ENCODE measurements at regions not wholly inside any gene's neighbourhood (a gene's known extent, or its start where the extent isn't known, plus 50 kb on each side); places are given as distances from the start of the nearest gene placed in this dataset.
A peak's percentile ranks its signal among the peaks of the same experiment; 100 is the strongest.

- Histone ChIP-seq H3K9me3 (ENCODE audit: control insufficient read depth, insufficient read depth, low read length) (peaks cover 4% of the 10 kb centered on the region), H3K27me3 (ENCODE audit: control insufficient read depth, insufficient read depth, low read length) (no peaks in the 10 kb centered on the region), H3K4me3 (ENCODE audit: low read depth, low read length) (no peak overlapping the region), H3K27ac (ENCODE audit: low read depth, low read length) (no peak overlapping the region), H3K36me3 (ENCODE audit: control insufficient read depth, insufficient read depth, low read length) (no peaks in the 10 kb centered on the region), H3K4me1 (ENCODE audit: control insufficient read depth, insufficient read depth, low read length) (no peaks in the 10 kb centered on the region)
- DNase-seq (ENCODE audit: low read depth in 4 of 6, low spot score in 6 of 6) = no peak
- no CpG with 5 or more reads among the region's 3 CpGs for WGBS (ENCODE audit: insufficient coverage)
Measured at GRCh38 chr13:55394470-55394869, 1746.2 kb upstream of the PRR20A start.

GRCh38 chr13:55402870-55403269 lies 1737.8 kb upstream of the PRR20A start:
- no CpG with 5 or more reads among the region's 1 CpG for WGBS (ENCODE audit: insufficient coverage)
- Histone ChIP-seq H3K4me1 (ENCODE audit: control insufficient read depth, insufficient read depth, low read length) (no peaks in the 10 kb centered on the region), H3K36me3 (ENCODE audit: control insufficient read depth, insufficient read depth, low read length) (no peaks in the 10 kb centered on the region)

GRCh38 chr13:55403887-55404487 lies 1736.7 kb upstream of the PRR20A start:
- Histone ChIP-seq H3K36me3 (ENCODE audit: control insufficient read depth, insufficient read depth, low read length) (no peaks in the 10 kb centered on the region), H3K4me1 (ENCODE audit: control insufficient read depth, insufficient read depth, low read length) (no peaks in the 10 kb centered on the region), H3K9me3 (ENCODE audit: control insufficient read depth, insufficient read depth, low read length) (no peaks in the 10 kb centered on the region), H3K27me3 (ENCODE audit: control insufficient read depth, insufficient read depth, low read length) (no peaks in the 10 kb centered on the region), H3K27ac (ENCODE audit: low read depth, low read length) (no peak overlapping the region), H3K4me3 (ENCODE audit: low read depth, low read length) (no peak overlapping the region)
- DNase-seq (ENCODE audit: low read depth in 4 of 6, low spot score in 6 of 6) = no peak

More at GRCh38 chr13:55402870-55403269, 1737.8 kb upstream of the PRR20A start:
- no peak overlapping the region for H3K4me3 ChIP-seq (ENCODE audit: low read depth, low read length)
- no peaks in the 10 kb centered on the region for H3K27me3 ChIP-seq (ENCODE audit: control insufficient read depth, insufficient read depth, low read length)
- H3K27ac ChIP-seq (ENCODE audit: low read depth, low read length) = no peak overlapping the region
- DNase-seq (ENCODE audit: low read depth in 4 of 6, low spot score in 6 of 6) = no peak
- no peaks in the 10 kb centered on the region for H3K9me3 ChIP-seq (ENCODE audit: control insufficient read depth, insufficient read depth, low read length)

GRCh38 chr13:55410398-55411330 lies 1730.1 kb upstream of the PRR20A start:
- 60% methylated on average over 8 of the region's 8 CpGs for WGBS (ENCODE audit: insufficient coverage)
- DNase-seq (ENCODE audit: low read depth in 4 of 6, low spot score in 6 of 6) = no peak
- H3K27me3 ChIP-seq (ENCODE audit: control insufficient read depth, insufficient read depth, low read length) = no peaks in the 10 kb centered on the region
- H3K9me3 ChIP-seq (ENCODE audit: control insufficient read depth, insufficient read depth, low read length) = no peaks in the 10 kb centered on the region
- H3K36me3 ChIP-seq (ENCODE audit: control insufficient read depth, insufficient read depth, low read length) = no peaks in the 10 kb centered on the region
- no peak overlapping the region for H3K4me3 ChIP-seq (ENCODE audit: low read depth, low read length)
- H3K27ac ChIP-seq (ENCODE audit: low read depth, low read length) = no peak overlapping the region
- H3K4me1 ChIP-seq (ENCODE audit: control insufficient read depth, insufficient read depth, low read length) = no peaks in the 10 kb centered on the region

GRCh38 chr13:55418095-55418494 lies 1722.6 kb upstream of the PRR20A start:
- Histone ChIP-seq H3K27me3 (ENCODE audit: control insufficient read depth, insufficient read depth, low read length) (no peaks in the 10 kb centered on the region), H3K9me3 (ENCODE audit: control insufficient read depth, insufficient read depth, low read length) (no peaks in the 10 kb centered on the region), H3K4me3 (ENCODE audit: low read depth, low read length) (no peak overlapping the region), H3K27ac (ENCODE audit: low read depth, low read length) (no peak overlapping the region), H3K4me1 (ENCODE audit: control insufficient read depth, insufficient read depth, low read length) (no peaks in the 10 kb centered on the region), H3K36me3 (ENCODE audit: control insufficient read depth, insufficient read depth, low read length) (no peaks in the 10 kb centered on the region)
- no CpG with 5 or more reads among the region's 2 CpGs for WGBS (ENCODE audit: insufficient coverage)
- no peak for DNase-seq (ENCODE audit: low read depth in 4 of 6, low spot score in 6 of 6)

GRCh38 chr13:55432814-55433213 lies 1707.9 kb upstream of the PRR20A start:
- DNase-seq (ENCODE audit: low read depth in 4 of 6, low spot score in 6 of 6) = no peak

GRCh38 chr13:55437162-55437561 lies 1703.6 kb upstream of the PRR20A start:
- no peak for DNase-seq (ENCODE audit: low read depth in 4 of 6, low spot score in 6 of 6)
- H3K9me3 ChIP-seq (ENCODE audit: control insufficient read depth, insufficient read depth, low read length) = no peaks in the 10 kb centered on the region
- no peaks in the 10 kb centered on the region for H3K36me3 ChIP-seq (ENCODE audit: control insufficient read depth, insufficient read depth, low read length)
- H3K4me1 ChIP-seq (ENCODE audit: control insufficient read depth, insufficient read depth, low read length) = no peaks in the 10 kb centered on the region
- no peak overlapping the region for H3K4me3 ChIP-seq (ENCODE audit: low read depth, low read length)
- no peaks in the 10 kb centered on the region for H3K27me3 ChIP-seq (ENCODE audit: control insufficient read depth, insufficient read depth, low read length)
- WGBS (ENCODE audit: insufficient coverage) = no CpG with 5 or more reads among the region's 1 CpG
- no peak overlapping the region for H3K27ac ChIP-seq (ENCODE audit: low read depth, low read length)

More at GRCh38 chr13:55432814-55433213, 1707.9 kb upstream of the PRR20A start:
- WGBS (ENCODE audit: insufficient coverage) = 0% methylated on average over 1 of the region's 4 CpGs
- Histone ChIP-seq H3K4me3 (ENCODE audit: low read depth, low read length) (no peak overlapping the region), H3K27ac (ENCODE audit: low read depth, low read length) (no peak overlapping the region), H3K27me3 (ENCODE audit: control insufficient read depth, insufficient read depth, low read length) (no peaks in the 10 kb centered on the region), H3K9me3 (ENCODE audit: control insufficient read depth, insufficient read depth, low read length) (no peaks in the 10 kb centered on the region), H3K4me1 (ENCODE audit: control insufficient read depth, insufficient read depth, low read length) (no peaks in the 10 kb centered on the region), H3K36me3 (ENCODE audit: control insufficient read depth, insufficient read depth, low read length) (no peaks in the 10 kb centered on the region)

- no peaks in the 10 kb centered on the region for H3K36me3 ChIP-seq (ENCODE audit: control insufficient read depth, insufficient read depth, low read length)
- WGBS (ENCODE audit: insufficient coverage) = 38% methylated on average over 1 of the region's 1 CpG
- H3K9me3 ChIP-seq (ENCODE audit: control insufficient read depth, insufficient read depth, low read length) = no peaks in the 10 kb centered on the region
Measured at GRCh38 chr13:55439450-55439849, 1701.3 kb upstream of the PRR20A start.

GRCh38 chr13:55440465-55441085 lies 1700.1 kb upstream of the PRR20A start:
- Histone ChIP-seq H3K27ac (ENCODE audit: low read depth, low read length) (no peak overlapping the region), H3K27me3 (ENCODE audit: control insufficient read depth, insufficient read depth, low read length) (no peaks in the 10 kb centered on the region), H3K4me3 (ENCODE audit: low read depth, low read length) (no peak overlapping the region), H3K9me3 (ENCODE audit: control insufficient read depth, insufficient read depth, low read length) (no peaks in the 10 kb centered on the region), H3K4me1 (ENCODE audit: control insufficient read depth, insufficient read depth, low read length) (no peaks in the 10 kb centered on the region), H3K36me3 (ENCODE audit: control insufficient read depth, insufficient read depth, low read length) (no peaks in the 10 kb centered on the region)
- WGBS (ENCODE audit: insufficient coverage) = 80% methylated on average over 1 of the region's 4 CpGs
- no peak for DNase-seq (ENCODE audit: low read depth in 4 of 6, low spot score in 6 of 6)

More at GRCh38 chr13:55439450-55439849, 1701.3 kb upstream of the PRR20A start:
- H3K27me3 ChIP-seq (ENCODE audit: control insufficient read depth, insufficient read depth, low read length) = no peaks in the 10 kb centered on the region
- no peaks in the 10 kb centered on the region for H3K4me1 ChIP-seq (ENCODE audit: control insufficient read depth, insufficient read depth, low read length)
- peak in 1 of 6 donors; percentile 2 for DNase-seq (ENCODE audit: low read depth in 4 of 6, low spot score in 6 of 6)
- H3K4me3 ChIP-seq (ENCODE audit: low read depth, low read length) = no peak overlapping the region
- no peak overlapping the region for H3K27ac ChIP-seq (ENCODE audit: low read depth, low read length)
